Suprapubic skin (tissue), 4 donors: ENCODE measurements at regions not wholly inside any gene's neighbourhood (a gene's known extent, or its start where the extent isn't known, plus 50 kb on each side); places are given as distances from the start of the nearest gene placed in this dataset.

Source experiments
- DNase-seq, 2 donors: peaks; one replicate each; pipeline ENCODE4 v3.0.0-alpha.2; 2019; ENCODE audit warnings: low spot score in 2 of 2
- H3K27ac ChIP-seq: fragments of 200-600 bp; sonication (generic); one replicate; pipeline ENCODE4 v1.5.1; 2019
- H3K27me3 ChIP-seq: fragments of 200-600 bp; sonication (generic); one replicate; pipeline ENCODE4 v1.5.1; 2019
- H3K36me3 ChIP-seq: fragments of 200-600 bp; sonication (generic); one replicate; pipeline ENCODE4 v1.5.1; 2019
- H3K4me1 ChIP-seq: fragments of 200-600 bp; sonication (generic); one replicate; pipeline ENCODE4 v1.5.1; 2019
- H3K4me3 ChIP-seq: fragments of 200-600 bp; sonication (generic); one replicate; pipeline ENCODE4 v1.5.1; 2019; ENCODE audit warnings: mild to moderate bottlenecking
- H3K9me3 ChIP-seq: fragments of 200-600 bp; sonication (generic); one replicate; pipeline ENCODE4 v1.5.1; 2019
- EP300 ChIP-seq: sonication (generic); formaldehyde crosslinking; IDR thresholded peaks from one replicate; pipeline ENCODE4 v1.6.1; 2017; ENCODE audit warnings: antibody characterized with exemption
- POLR2A ChIP-seq, 2 donors: fragments of 450-650 bp; IDR thresholded peaks; one replicate each; pipeline ENCODE4 v1.6.1; 2017; ENCODE audit warnings: antibody characterized with exemption in 2 of 2, mild to moderate bottlenecking in 2 of 2, moderate library complexity in 2 of 2
- POLR2AphosphoS5 ChIP-seq, 3 donors: sonication (generic); formaldehyde crosslinking; IDR thresholded peaks; one replicate each; pipeline ENCODE4 v1.6.1; 2017; ENCODE audit warnings: antibody characterized with exemption in 3 of 3
- WGBS: methylation state at CpG from one replicate; pipeline ENCODE4 v1.1.5; 2018; 5-methylcytosine and 5-hydroxymethylcytosine counted together
- TF ChIP-seq, protein P1 (sequence below), 2 donors: fragments of 200-600 bp in 1 of 2; fragments of 450-650 bp in 1 of 2; sonication (generic) in 1 of 2; IDR thresholded peaks; one replicate each; pipeline ENCODE4 v1.5.1; 2016 to 2019; ENCODE audit warnings: antibody characterized with exemption in 2 of 2, mild to moderate bottlenecking in 1 of 2, moderate library complexity in 1 of 2

DNA sequence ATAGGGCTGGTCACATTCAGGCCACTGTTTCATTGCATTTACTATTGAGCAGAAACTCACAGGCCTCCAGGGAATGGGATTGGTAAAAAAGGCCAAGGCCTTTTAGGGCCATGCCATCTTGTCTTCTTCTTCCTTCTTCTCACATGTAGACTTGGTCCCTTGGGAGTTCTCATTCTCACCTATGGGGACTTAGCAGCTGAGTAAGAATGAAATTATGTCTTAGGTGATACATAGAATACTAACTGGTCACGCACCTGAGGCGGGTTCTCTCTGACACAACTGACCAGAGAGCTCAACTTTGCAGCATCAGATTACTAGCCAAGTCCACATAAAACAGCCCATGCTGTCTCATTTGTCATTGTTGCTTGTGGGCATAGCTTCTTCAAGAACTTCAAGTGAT is 641.8 kb downstream of the EFNA5 start:
- H3K4me1 ChIP-seq, result no peaks in the 10 kb centered on the region
- no peaks in the 10 kb centered on the region for H3K27me3 ChIP-seq
- no peaks in the 10 kb centered on the region for H3K36me3 ChIP-seq
- H3K27ac ChIP-seq, result no peak overlapping the region
- H3K4me3 ChIP-seq, result no peak overlapping the region
- no peaks in the 10 kb centered on the region for H3K9me3 ChIP-seq
- 90% methylated on average over 2 of the region's 2 CpGs for WGBS
- DNase-seq, result no peak
- no peak for TF ChIP-seq POLR2A (IDR thresholded peaks at IDR 0.05)
- TF ChIP-seq EP300, result no peak
- TF ChIP-seq, protein P1, sequence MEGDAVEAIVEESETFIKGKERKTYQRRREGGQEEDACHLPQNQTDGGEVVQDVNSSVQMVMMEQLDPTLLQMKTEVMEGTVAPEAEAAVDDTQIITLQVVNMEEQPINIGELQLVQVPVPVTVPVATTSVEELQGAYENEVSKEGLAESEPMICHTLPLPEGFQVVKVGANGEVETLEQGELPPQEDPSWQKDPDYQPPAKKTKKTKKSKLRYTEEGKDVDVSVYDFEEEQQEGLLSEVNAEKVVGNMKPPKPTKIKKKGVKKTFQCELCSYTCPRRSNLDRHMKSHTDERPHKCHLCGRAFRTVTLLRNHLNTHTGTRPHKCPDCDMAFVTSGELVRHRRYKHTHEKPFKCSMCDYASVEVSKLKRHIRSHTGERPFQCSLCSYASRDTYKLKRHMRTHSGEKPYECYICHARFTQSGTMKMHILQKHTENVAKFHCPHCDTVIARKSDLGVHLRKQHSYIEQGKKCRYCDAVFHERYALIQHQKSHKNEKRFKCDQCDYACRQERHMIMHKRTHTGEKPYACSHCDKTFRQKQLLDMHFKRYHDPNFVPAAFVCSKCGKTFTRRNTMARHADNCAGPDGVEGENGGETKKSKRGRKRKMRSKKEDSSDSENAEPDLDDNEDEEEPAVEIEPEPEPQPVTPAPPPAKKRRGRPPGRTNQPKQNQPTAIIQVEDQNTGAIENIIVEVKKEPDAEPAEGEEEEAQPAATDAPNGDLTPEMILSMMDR (IDR thresholded peaks at IDR 0.05), result no peak
- no peak for TF ChIP-seq POLR2AphosphoS5 (IDR thresholded peaks at IDR 0.05)

DNA sequence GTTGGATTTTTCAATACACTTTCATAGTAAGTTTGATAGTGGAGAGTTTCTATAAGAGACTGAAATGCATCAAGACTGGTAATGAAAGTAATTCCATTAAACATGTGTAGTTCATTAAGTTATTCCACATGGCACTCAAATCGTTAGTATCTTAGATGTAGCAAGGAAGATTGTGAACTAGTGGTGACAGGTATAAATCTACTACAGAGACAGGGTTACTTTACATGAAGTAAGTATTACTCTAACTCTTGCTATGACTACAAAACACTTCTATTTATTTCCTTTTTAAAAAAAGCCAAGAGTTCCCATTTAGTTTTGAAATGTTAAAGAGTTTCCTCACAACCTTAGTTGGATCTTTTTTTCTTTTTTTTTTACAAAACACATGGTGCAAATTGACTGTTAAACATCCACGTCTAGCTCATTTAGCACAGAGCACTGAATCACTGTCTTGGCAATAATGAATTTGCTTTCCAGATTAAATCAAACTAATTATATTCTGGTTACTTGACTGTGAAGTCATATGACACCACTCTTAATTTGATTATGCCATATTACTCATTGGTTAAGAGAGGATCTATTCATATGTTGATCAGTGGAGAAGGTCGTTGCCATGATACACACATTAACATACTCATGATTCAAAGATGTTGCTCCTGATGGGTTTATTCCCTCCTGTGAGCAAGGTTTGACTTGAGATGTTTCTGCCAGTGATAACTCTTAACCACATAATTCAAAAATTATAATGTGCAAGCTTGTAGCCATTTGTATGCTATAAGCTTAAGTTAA is 644.8 kb downstream of the EFNA5 start:
- TF ChIP-seq POLR2AphosphoS5 (IDR thresholded peaks at IDR 0.05), result no peak
- no peak for TF ChIP-seq POLR2A (IDR thresholded peaks at IDR 0.05)
- TF ChIP-seq EP300, result no peak
- TF ChIP-seq, protein P1 (IDR thresholded peaks at IDR 0.05), result no peak
- no peaks in the 10 kb centered on the region for H3K9me3 ChIP-seq
- H3K27ac ChIP-seq, result no peak overlapping the region
- no peaks in the 10 kb centered on the region for H3K27me3 ChIP-seq
- DNase-seq, result no peak
- 36% methylated on average over 3 of the region's 3 CpGs for WGBS
- H3K4me1 ChIP-seq, result no peaks in the 10 kb centered on the region
- no peaks in the 10 kb centered on the region for H3K36me3 ChIP-seq
- H3K4me3 ChIP-seq, result no peak overlapping the region

DNA sequence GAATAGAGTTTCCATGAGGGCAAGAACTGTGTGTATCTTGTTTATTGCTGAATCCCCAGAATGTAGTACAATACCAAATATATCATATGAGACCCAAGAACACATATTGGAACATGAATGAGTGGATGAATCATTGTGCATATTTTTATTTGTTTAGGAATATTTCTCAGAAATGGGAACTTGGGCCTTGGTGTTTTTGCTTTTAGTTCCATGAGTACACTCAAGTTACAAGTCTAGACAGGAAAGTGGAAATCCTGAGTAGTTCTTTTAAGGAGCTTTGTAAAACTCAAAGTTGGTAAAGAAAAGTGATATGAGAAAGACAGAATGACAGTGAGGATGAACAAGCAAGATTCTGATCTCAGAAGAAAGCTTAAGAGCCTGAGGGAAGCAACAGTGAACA is 647.0 kb downstream of the EFNA5 start:
- no peaks in the 10 kb centered on the region for H3K36me3 ChIP-seq
- H3K9me3 ChIP-seq, result no peaks in the 10 kb centered on the region
- no peak for DNase-seq
- no peak overlapping the region for H3K4me3 ChIP-seq
- no peaks in the 10 kb centered on the region for H3K4me1 ChIP-seq
- H3K27me3 ChIP-seq, result no peaks in the 10 kb centered on the region
- TF ChIP-seq EP300, result no peak
- no peak for TF ChIP-seq POLR2AphosphoS5 (IDR thresholded peaks at IDR 0.05)
- TF ChIP-seq, protein P1 (IDR thresholded peaks at IDR 0.05), result no peak
- no peak for TF ChIP-seq POLR2A (IDR thresholded peaks at IDR 0.05)
- H3K27ac ChIP-seq, result no peak overlapping the region

DNA sequence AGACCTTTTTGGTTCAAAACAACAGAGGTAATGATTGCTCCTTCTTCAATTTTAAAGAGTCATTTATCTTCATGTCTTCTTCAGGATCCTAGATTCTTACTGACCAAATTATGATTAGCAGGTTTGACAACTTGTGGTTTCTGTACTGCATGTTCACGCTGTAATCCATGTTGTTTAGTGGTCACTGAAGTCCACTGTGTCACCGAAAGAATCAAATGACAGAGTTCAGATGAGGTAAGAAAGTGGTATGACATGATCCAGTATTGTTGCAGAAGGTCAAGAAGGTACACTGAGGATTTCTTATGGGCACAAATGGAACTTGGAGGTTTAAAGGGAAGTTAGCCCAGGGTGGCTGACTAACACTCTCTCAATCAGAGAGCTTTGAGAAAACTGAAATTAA is 649.2 kb downstream of the EFNA5 start:
- Histone ChIP-seq H3K9me3 (no peaks in the 10 kb centered on the region), H3K27me3 (no peaks in the 10 kb centered on the region), H3K4me1 (no peaks in the 10 kb centered on the region), H3K4me3 (no peak overlapping the region), H3K36me3 (no peaks in the 10 kb centered on the region), H3K27ac (no peak overlapping the region)
- TF ChIP-seq, protein P1 (IDR thresholded peaks at IDR 0.05), result no peak
- TF ChIP-seq EP300, result no peak
- TF ChIP-seq POLR2AphosphoS5 (IDR thresholded peaks at IDR 0.05), result no peak
- TF ChIP-seq POLR2A (IDR thresholded peaks at IDR 0.05), result no peak
- 92% methylated on average over 2 of the region's 2 CpGs for WGBS
- DNase-seq, result no peak

DNA sequence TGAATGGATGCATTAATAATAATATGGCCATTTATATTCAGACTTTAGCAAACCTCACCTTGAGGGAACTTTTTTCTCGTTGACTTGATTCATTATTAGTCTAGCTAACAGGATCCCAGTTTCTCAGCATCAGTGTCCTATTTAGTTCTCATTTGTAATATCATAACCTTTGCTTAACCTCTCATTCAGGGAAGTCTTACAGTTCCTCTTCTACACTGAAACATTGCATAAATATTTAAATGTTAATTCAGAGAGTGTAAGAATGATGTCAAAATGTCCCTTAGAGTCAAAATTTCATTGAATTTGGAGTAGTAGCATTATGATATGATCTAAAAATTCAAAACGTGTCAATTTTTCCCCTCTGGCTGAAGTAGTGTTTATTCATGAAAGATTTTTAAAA is 650.1 kb downstream of the EFNA5 start:
- Histone ChIP-seq H3K27ac (no peak overlapping the region), H3K4me3 (no peak overlapping the region), H3K36me3 (no peaks in the 10 kb centered on the region), H3K9me3 (no peaks in the 10 kb centered on the region), H3K27me3 (no peaks in the 10 kb centered on the region), H3K4me1 (no peaks in the 10 kb centered on the region)
- DNase-seq, result no peak
- TF ChIP-seq, protein P1 (IDR thresholded peaks at IDR 0.05), result no peak
- TF ChIP-seq EP300, result no peak
- TF ChIP-seq POLR2AphosphoS5 (IDR thresholded peaks at IDR 0.05), result no peak
- TF ChIP-seq POLR2A (IDR thresholded peaks at IDR 0.05), result no peak
- 64% methylated on average over 2 of the region's 2 CpGs for whole genome bisulfite sequencing
